Liver (tissue), 3 donors: ENCODE measurements at regions not wholly inside any gene's neighbourhood (a gene's known extent, or its start where the extent isn't known, plus 50 kb on each side); places are given as distances from the start of the nearest gene placed in this dataset.

ENCODE experiments used
- EGR1 ChIP-seq, 2 donors: IDR thresholded peaks; 2 replicates each; pipeline ENCODE4 v1.6.1; 2016 to 2018; ENCODE audit warnings: antibody characterized with exemption in 2 of 2, low read depth in 2 of 2
- FOXA1 ChIP-seq: IDR thresholded peaks from 2 replicates; pipeline ENCODE4 v1.6.1; 2016; ENCODE audit warnings: antibody characterized with exemption
- GABPA ChIP-seq, 2 donors: IDR thresholded peaks in 1 of 2; conservative IDR thresholded peaks in 1 of 2; 2 replicates each; pipeline ENCODE4 v1.6.1; 2016; ENCODE audit warnings: antibody characterized with exemption in 2 of 2, mild to moderate bottlenecking in 1 of 2, moderate library complexity in 1 of 2
- HNF4A ChIP-seq, 2 donors: conservative IDR thresholded peaks; 2 replicates each; pipeline ENCODE4 v1.6.1; 2016; ENCODE audit warnings: antibody characterized with exemption in 2 of 2, mild to moderate bottlenecking in 2 of 2
- RAD21 ChIP-seq, 2 donors: IDR thresholded peaks; 2 replicates each; pipeline ENCODE4 v1.6.1; 2016; ENCODE audit warnings: antibody characterized with exemption in 2 of 2, mild to moderate bottlenecking in 2 of 2
- SP1 ChIP-seq: IDR thresholded peaks from 2 replicates; pipeline ENCODE4 v1.6.1; 2018; ENCODE audit warnings: antibody characterized with exemption, mild to moderate bottlenecking
- TAF1 ChIP-seq: conservative IDR thresholded peaks from 2 replicates; pipeline ENCODE4 v1.6.1; 2016; ENCODE audit warnings: antibody characterized with exemption, mild to moderate bottlenecking
- YY1 ChIP-seq: IDR thresholded peaks from 2 replicates; pipeline ENCODE4 v1.6.1; 2016; ENCODE audit warnings: antibody characterized with exemption, mild to moderate bottlenecking
- ZBTB33 ChIP-seq: IDR thresholded peaks from 2 replicates; pipeline ENCODE4 v1.6.1; 2016; ENCODE audit warnings: antibody characterized with exemption
- TF ChIP-seq, protein P1 (sequence below): fragments of 150-350 bp; IDR thresholded peaks from 2 replicates; pipeline ENCODE4 v1.5.1; 2017; ENCODE audit warnings: improper control_type of control experiment, low read depth, low read length; ENCODE audit not compliant: missing input control
- TF ChIP-seq, protein P2 (sequence below): IDR thresholded peaks from 2 replicates; pipeline ENCODE4 v1.6.1; 2016; ENCODE audit warnings: antibody characterized with exemption
- donor health status: healthy.
- donor health status: healthy.

DNA sequence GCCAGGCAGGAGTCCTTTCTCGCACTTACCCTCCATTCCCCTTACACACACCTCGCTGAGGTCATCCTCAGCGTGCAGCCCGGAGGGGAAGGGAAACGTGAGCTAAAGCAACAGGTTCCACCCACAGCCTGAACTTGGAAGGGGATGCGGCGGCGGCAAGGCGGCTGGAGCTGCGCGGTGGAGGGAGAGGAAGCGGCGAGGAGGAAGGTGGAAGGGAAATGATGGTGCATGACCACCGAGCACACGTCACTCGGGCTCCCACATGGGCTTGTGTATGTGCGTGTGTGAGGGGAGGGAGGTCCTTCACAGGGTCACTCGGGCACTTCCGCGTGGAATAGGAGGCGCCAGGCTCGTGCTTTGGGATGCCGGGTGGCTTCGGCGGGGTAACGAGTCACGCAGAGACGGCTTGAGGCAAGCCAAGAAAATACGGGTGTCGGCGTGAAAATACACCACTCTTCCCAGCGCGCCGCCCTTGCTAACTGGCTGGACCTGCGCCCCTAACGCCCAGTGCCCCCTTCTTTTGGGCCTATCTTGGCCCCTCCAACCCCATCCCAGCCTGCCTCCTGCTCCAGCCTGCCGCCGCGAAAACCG, 225.5 kb upstream of the IL12A start:
- TF ChIP-seq, protein P1, sequence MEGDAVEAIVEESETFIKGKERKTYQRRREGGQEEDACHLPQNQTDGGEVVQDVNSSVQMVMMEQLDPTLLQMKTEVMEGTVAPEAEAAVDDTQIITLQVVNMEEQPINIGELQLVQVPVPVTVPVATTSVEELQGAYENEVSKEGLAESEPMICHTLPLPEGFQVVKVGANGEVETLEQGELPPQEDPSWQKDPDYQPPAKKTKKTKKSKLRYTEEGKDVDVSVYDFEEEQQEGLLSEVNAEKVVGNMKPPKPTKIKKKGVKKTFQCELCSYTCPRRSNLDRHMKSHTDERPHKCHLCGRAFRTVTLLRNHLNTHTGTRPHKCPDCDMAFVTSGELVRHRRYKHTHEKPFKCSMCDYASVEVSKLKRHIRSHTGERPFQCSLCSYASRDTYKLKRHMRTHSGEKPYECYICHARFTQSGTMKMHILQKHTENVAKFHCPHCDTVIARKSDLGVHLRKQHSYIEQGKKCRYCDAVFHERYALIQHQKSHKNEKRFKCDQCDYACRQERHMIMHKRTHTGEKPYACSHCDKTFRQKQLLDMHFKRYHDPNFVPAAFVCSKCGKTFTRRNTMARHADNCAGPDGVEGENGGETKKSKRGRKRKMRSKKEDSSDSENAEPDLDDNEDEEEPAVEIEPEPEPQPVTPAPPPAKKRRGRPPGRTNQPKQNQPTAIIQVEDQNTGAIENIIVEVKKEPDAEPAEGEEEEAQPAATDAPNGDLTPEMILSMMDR: no peak
- TF ChIP-seq GABPA (IDR thresholded peaks at IDR 0.05 in 1 of 2, conservative IDR thresholded peaks at IDR 0.05 in 1 of 2) (no peak), TAF1 (no peak), YY1 (no peak), SP1 (no peak), FOXA1 (no peak), RAD21 (IDR thresholded peaks at IDR 0.05) (no peak), ZBTB33 (no peak), HNF4A (conservative IDR thresholded peaks at IDR 0.05) (no peak), EGR1 (IDR thresholded peaks at IDR 0.05; ENCODE audit: low read depth in 2 of 2) (no peak)
- TF ChIP-seq, protein P2, sequence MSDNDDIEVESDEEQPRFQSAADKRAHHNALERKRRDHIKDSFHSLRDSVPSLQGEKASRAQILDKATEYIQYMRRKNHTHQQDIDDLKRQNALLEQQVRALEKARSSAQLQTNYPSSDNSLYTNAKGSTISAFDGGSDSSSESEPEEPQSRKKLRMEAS: no peak
